Panc1 (cell line): ENCODE measurements at regions not wholly inside any gene's neighbourhood (a gene's known extent, or its start where the extent isn't known, plus 50 kb on each side); places are given as distances from the start of the nearest gene placed in this dataset.
"Not testable (repeated sequence)": the region's sequence is repeated elsewhere in the genome, so short reads cannot be mapped to it uniquely, and the experiment has no call there.

Experiments used
- POLR2AphosphoS5 ChIP-seq: IDR thresholded peaks from 2 replicates; pipeline ENCODE4 v1.6.1; 2012; ENCODE audit warnings: mild to moderate bottlenecking, low read depth, low read length, moderate library complexity
- TCF7L2 ChIP-seq: IDR thresholded peaks from 2 replicates; pipeline ENCODE4 v1.6.1; 2011; ENCODE audit warnings: mild to moderate bottlenecking, low read depth, low read length, inconsistent platforms
- TF ChIP-seq, protein P1 (sequence below): fragments of 450-650 bp; IDR thresholded peaks from 2 replicates; pipeline ENCODE4 v1.5.1; 2017; ENCODE audit warnings: mild to moderate bottlenecking
- TF ChIP-seq, protein P2 (sequence below), 2 experiments: IDR thresholded peaks; 2 replicates each; pipeline ENCODE4 v1.6.1; 2011 to 2012; ENCODE audit warnings: low read depth in 2 of 2, control low read depth in 1 of 2, low read length in 1 of 2, mild to moderate bottlenecking in 1 of 2, moderate library complexity in 1 of 2; ENCODE audit not compliant: insufficient read depth in 1 of 2

DNA sequence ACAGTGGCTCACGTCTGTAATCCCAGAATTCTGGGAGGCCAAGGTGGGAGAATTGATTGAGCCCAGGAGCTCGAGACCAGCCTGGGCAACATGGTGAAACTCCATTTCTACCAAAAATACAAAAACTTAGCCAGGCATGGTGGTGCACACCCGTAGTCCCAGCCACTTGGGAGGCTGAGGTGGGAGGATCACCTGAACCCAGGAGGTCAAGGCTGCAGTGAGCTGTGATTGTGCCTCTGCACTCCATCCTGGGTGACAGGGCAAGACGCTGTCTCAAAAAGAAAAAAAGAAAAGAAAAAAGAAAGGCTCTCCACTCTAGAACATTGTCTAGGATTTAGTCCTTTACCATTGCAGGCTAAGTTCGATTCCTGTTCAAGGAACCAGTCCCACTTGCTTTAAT, 94.4 kb downstream of the MOGAT1 start:
- TF ChIP-seq, protein P1, sequence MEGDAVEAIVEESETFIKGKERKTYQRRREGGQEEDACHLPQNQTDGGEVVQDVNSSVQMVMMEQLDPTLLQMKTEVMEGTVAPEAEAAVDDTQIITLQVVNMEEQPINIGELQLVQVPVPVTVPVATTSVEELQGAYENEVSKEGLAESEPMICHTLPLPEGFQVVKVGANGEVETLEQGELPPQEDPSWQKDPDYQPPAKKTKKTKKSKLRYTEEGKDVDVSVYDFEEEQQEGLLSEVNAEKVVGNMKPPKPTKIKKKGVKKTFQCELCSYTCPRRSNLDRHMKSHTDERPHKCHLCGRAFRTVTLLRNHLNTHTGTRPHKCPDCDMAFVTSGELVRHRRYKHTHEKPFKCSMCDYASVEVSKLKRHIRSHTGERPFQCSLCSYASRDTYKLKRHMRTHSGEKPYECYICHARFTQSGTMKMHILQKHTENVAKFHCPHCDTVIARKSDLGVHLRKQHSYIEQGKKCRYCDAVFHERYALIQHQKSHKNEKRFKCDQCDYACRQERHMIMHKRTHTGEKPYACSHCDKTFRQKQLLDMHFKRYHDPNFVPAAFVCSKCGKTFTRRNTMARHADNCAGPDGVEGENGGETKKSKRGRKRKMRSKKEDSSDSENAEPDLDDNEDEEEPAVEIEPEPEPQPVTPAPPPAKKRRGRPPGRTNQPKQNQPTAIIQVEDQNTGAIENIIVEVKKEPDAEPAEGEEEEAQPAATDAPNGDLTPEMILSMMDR: not testable (repeated sequence)
- not testable (repeated sequence) for TF ChIP-seq POLR2AphosphoS5, TCF7L2
- TF ChIP-seq, protein P2, sequence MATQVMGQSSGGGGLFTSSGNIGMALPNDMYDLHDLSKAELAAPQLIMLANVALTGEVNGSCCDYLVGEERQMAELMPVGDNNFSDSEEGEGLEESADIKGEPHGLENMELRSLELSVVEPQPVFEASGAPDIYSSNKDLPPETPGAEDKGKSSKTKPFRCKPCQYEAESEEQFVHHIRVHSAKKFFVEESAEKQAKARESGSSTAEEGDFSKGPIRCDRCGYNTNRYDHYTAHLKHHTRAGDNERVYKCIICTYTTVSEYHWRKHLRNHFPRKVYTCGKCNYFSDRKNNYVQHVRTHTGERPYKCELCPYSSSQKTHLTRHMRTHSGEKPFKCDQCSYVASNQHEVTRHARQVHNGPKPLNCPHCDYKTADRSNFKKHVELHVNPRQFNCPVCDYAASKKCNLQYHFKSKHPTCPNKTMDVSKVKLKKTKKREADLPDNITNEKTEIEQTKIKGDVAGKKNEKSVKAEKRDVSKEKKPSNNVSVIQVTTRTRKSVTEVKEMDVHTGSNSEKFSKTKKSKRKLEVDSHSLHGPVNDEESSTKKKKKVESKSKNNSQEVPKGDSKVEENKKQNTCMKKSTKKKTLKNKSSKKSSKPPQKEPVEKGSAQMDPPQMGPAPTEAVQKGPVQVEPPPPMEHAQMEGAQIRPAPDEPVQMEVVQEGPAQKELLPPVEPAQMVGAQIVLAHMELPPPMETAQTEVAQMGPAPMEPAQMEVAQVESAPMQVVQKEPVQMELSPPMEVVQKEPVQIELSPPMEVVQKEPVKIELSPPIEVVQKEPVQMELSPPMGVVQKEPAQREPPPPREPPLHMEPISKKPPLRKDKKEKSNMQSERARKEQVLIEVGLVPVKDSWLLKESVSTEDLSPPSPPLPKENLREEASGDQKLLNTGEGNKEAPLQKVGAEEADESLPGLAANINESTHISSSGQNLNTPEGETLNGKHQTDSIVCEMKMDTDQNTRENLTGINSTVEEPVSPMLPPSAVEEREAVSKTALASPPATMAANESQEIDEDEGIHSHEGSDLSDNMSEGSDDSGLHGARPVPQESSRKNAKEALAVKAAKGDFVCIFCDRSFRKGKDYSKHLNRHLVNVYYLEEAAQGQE (IDR thresholded peaks at IDR 0.05; ENCODE audit: insufficient read depth in 1 of 2, low read depth in 2 of 2, low read length in 1 of 2): not testable (repeated sequence)
